TTC549 (cell line): ENCODE measurements at regions not wholly inside any gene's neighbourhood (a gene's known extent, or its start where the extent isn't known, plus 50 kb on each side); places are given as distances from the start of the nearest gene placed in this dataset.
"Not testable (repeated sequence)": the region's sequence is repeated elsewhere in the genome, so short reads cannot be mapped to it uniquely, and the experiment has no call there.

ENCODE experiments used
- FAIRE-seq: peaks from 2 replicates; lab custom pipeline; 2012; peaks lifted over from hg19 to GRCh38; lab: Jason Lieb, UNC

DNA sequence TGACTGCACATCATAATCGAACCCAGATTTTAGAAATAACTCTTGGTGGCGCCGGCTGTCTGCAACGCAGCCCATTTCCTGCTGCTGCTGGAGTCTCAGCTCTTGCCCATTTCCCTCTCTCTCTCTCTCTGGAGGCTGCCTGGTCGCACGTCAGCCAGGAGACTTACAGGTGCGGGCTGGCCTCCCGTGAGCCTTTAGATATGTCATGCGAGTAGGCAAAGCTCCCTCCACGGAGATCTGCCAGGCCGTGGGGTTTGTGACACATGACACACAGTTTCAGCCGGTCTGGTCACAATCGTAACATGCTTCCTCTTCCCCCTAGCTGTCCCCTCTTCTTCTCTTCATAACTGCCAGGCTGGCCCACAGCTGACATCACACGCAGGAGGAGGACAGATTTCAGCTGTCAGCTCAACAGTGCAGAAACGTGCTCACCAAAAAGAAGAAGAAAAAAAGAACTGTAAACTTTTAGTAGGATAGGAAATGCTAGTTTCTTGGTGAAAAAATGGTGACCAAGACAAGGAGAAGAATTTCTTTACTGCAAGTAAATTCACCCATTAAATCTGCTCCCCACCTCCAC is 489.3 kb downstream of the ZNF516 start:
- FAIRE-seq: no peak

DNA sequence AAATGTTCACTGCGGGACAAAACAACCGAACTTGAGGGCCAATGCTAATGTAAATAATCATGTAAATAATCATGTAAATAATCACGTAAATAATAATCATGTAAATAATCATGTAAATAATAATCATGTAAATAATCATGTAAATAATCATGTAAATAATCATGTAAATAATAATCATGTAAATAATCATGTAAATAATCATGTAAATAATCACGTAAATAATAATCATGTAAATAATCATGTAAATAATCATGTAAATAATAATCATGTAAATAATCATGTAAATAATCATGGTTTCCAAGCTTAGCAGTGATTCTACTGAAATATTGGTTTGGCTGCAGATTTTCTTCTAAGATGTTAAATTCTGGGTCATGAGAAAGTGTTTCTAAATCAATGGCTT is 507.1 kb downstream of the ZNF516 start:
- FAIRE-seq: peak; percentile 95

- no peak for FAIRE-seq
Measured at GRCh38 chr18:75984853-75985252, 510.2 kb downstream of the ZNF516 start.

DNA sequence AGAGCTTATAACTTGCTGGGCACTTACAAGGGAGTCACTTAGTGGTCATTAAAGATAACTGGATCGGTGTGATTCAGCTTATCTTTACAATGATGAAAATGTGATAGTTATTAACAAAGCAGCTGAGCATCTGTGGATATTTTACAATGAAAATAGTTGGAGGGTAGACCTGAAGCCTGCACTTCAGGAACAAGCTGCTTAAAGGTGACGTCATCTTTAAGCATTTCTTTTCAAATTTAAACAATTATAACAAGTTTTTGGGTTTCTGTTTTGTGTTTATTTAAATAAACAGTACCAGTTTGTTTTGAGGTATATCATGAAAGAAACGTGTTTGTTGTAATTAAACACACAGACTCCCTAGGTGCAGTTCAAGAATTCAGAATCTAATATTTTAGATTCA is 513.9 kb downstream of the ZNF516 start:
- no peak for FAIRE-seq

- FAIRE-seq: no peak
Measured at GRCh38 chr18:75977081-75977480, 518.0 kb downstream of the ZNF516 start.

GRCh38 chr18:75970212-75970611 is 524.8 kb downstream of the ZNF516 start:
- no peak for FAIRE-seq

GRCh38 chr18:75966431-75966830 is 528.6 kb downstream of the ZNF516 start:
- no peak for FAIRE-seq

GRCh38 chr18:75962036-75962572 is 532.9 kb downstream of the ZNF516 start:
- no peak for FAIRE-seq

GRCh38 chr18:75960356-75960755 is 532.9 kb upstream of the SMIM21 start:
- not testable (repeated sequence) for FAIRE-seq

- no peak for FAIRE-seq
Measured at GRCh38 chr18:75959150-75959549, 531.6 kb upstream of the SMIM21 start.

- FAIRE-seq: no peak
Measured at GRCh38 chr18:75958683-75959082, 531.2 kb upstream of the SMIM21 start.

GRCh38 chr18:75945265-75945933 is 517.9 kb upstream of the SMIM21 start:
- no peak for FAIRE-seq

DNA sequence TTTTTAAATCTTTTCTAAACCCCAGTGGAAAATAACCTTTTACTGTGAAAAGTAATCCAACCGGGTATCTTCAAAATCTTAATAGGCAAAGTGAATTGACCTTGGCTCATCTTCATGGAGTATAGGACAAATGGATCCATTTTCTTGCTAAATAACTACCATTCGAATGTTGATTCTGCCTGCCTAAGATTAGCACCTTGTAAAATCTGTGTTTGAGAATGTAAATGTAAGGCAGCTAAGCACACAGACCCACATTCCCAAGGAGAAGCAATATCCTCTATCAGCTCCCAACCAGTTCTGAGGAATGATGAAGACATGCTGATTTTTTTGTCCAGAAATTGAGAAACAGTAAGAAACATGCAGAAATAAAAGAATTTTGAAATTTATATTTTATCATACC is 509.8 kb upstream of the SMIM21 start:
- no peak for FAIRE-seq

DNA sequence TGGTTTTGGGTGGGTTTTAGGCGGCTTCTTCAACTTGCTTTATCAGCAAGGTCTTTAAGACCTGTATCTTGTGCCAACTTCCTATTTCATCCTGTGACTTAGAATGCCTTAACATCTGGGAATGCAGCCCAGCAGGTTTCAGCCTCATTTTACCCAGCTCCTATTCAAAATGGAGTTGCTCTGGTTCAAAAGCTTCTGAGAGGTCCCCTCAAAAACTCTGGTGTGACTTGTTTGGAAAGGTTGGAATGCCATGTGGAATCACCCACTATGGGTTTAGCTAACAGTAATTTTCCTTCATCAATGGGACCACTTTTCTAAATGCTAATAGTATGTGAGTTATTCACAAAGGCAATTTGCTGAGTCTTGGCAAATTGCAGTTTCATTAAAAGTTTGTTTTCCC is 509.4 kb upstream of the SMIM21 start:
- FAIRE-seq: no peak

GRCh38 chr18:75931079-75931478 is 503.6 kb upstream of the SMIM21 start:
- FAIRE-seq: no peak

GRCh38 chr18:75928706-75929105 is 501.2 kb upstream of the SMIM21 start:
- no peak for FAIRE-seq

GRCh38 chr18:75927791-75928190 is 500.3 kb upstream of the SMIM21 start:
- FAIRE-seq: no peak

GRCh38 chr18:75926811-75927210 is 499.3 kb upstream of the SMIM21 start:
- no peak for FAIRE-seq

DNA sequence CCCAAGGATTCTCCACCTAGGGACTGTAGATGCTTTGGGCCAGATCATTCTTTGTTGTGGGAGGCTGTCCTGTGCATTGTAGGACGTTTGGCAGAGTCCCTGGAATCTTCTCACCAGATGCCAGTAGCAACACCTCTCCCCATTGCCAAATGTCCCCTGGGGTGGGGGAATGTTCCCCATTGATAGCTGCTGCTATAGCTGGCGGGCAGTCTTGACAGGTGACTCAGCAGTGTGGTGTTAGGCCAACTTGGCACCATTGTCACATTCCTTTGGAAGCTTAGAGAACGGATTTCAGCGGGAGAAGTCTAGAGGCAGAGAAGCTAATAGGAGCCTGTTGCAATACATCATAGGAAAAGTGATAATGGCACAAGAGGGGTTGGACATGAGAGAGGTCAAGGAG is 495.7 kb upstream of the SMIM21 start:
- FAIRE-seq: no peak

GRCh38 chr18:75916624-75916982 is 489.1 kb upstream of the SMIM21 start:
- no peak for FAIRE-seq

DNA sequence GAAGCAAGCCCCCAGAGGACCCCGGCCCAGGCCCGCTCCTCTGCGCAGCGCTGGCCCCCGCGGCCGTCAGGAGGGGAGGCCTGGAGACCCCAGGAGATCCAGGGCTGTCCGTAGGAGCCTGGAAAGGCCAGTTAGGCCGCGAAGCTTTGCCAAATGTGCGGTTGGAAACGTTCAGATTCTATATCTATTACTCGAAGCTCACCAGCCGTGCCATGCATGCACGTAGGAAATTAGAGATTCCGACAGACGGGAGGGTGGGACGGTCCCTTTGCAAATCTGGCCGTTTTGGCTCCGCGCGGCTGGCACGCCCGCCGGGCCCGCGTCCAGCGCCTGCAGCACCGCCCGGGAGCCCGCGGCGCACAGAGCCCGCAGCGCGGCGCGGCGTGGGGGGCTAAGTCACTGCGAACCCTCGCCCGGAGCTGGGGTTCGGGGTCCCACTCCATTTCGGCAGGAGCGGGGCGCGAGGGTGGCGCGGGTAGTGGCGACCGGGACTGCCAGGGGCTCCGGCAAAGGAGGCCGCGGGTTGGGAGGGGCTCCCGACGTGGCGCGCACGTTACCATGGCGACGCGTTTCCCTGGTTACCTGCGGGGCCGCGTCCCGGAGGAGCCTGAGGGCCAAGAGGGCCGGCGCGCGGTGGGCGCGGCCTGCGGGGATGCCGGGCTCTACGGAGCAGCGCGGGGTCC is 488.6 kb upstream of the SMIM21 start:
- no peak for FAIRE-seq

GRCh38 chr18:75912829-75913228 is 485.3 kb upstream of the SMIM21 start:
- no peak for FAIRE-seq

DNA sequence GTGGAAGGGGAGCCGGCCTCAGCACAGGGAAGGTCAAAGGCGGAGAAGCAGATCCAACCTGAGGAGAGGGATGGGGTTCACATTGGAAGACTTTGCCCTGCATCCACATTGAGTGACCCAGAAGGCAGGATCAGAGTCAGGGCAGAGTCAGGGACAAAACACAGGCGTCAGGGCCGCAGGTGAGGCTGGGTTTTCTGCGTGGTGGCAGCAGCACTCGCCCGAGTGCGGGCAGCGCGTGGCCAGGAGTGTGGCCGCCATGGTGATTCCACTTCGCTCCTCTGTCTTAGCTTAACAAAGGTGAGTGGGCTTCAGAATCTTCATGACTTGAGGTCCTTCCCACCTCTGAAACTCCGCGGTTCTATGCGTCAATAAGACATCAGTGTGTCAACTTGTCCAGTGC is 476.9 kb upstream of the SMIM21 start:
- FAIRE-seq: no peak

DNA sequence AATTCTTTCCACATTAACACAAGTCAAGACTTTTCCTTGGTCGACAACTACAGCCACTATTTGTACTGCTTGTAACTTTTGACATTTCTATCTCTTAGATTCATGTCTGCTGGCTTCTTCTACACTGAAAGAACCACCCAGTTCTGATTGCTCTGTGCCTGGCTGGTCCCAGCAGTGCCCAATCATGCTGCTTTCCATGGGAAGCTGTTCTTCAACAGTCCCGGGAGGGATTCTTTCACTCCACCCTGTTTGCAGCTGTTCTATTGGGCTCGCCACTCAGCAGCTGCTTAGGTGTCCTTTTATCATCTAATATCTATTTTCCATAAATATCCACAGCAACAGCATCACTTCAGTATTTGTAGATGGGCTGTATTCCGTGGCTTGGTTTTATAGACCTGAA is 471.1 kb upstream of the SMIM21 start:
- no peak for FAIRE-seq
